ENCODE measurements at regions not wholly inside any gene's neighbourhood (a gene's known extent, or its start where the extent isn't known, plus 50 kb on each side); places are given as distances from the start of the nearest gene placed in this dataset.

- no peak for DNase-seq (ENCODE audit: low read depth)
- H3K4me3 ChIP-seq (ENCODE audit: low read depth, low read length) = no peak overlapping the region
- no peak for TF ChIP-seq POLR2A (IDR thresholded peaks at IDR 0.05; ENCODE audit: extremely low read depth, insufficient read length)
- TF ChIP-seq MAX (IDR thresholded peaks at IDR 0.05; ENCODE audit: low read depth, low read length) = no peak
- no peak for TF ChIP-seq MYC (IDR thresholded peaks at IDR 0.05; ENCODE audit: low read depth, low read length)
- TF ChIP-seq CTCF (IDR thresholded peaks at IDR 0.05; ENCODE audit: low read depth, low read length) = no peak
These were observed 243.1 kb downstream of the FGFR2 start for GRCh38 chr10:121355161-121355560.

- no peak for DNase-seq (ENCODE audit: low read depth)
- H3K4me3 ChIP-seq (ENCODE audit: low read depth, low read length) = no peak overlapping the region
- TF ChIP-seq CTCF (IDR thresholded peaks at IDR 0.05; ENCODE audit: low read depth, low read length) (no peak), POLR2A (IDR thresholded peaks at IDR 0.05; ENCODE audit: extremely low read depth, insufficient read length) (no peak), MYC (IDR thresholded peaks at IDR 0.05; ENCODE audit: low read depth, low read length) (no peak), MAX (IDR thresholded peaks at IDR 0.05; ENCODE audit: low read depth, low read length) (no peak)
These were observed 242.1 kb downstream of the FGFR2 start for GRCh38 chr10:121356183-121356582.

- no peak for TF ChIP-seq CTCF (IDR thresholded peaks at IDR 0.05; ENCODE audit: low read depth, low read length)
- no peak for TF ChIP-seq MYC (IDR thresholded peaks at IDR 0.05; ENCODE audit: low read depth, low read length)
- no peak for TF ChIP-seq POLR2A (IDR thresholded peaks at IDR 0.05; ENCODE audit: extremely low read depth, insufficient read length)
- no peak for TF ChIP-seq MAX (IDR thresholded peaks at IDR 0.05; ENCODE audit: low read depth, low read length)
- no peak overlapping the region for H3K4me3 ChIP-seq (ENCODE audit: low read depth, low read length)
- DNase-seq (ENCODE audit: low read depth) = no peak
These were observed 240.8 kb downstream of the FGFR2 start for GRCh38 chr10:121357401-121357800.

GRCh38 chr10:121362026-121362425 lies 236.2 kb downstream of the FGFR2 start:
- H3K4me3 ChIP-seq (ENCODE audit: low read depth, low read length) = no peak overlapping the region
- TF ChIP-seq MAX (IDR thresholded peaks at IDR 0.05; ENCODE audit: low read depth, low read length) (no peak), MYC (IDR thresholded peaks at IDR 0.05; ENCODE audit: low read depth, low read length) (no peak), POLR2A (IDR thresholded peaks at IDR 0.05; ENCODE audit: extremely low read depth, insufficient read length) (no peak), CTCF (IDR thresholded peaks at IDR 0.05; ENCODE audit: low read depth, low read length) (no peak)
- DNase-seq (ENCODE audit: low read depth) = no peak

GRCh38 chr10:121365566-121365965 lies 232.7 kb downstream of the FGFR2 start:
- no peak for DNase-seq (ENCODE audit: low read depth)
- TF ChIP-seq CTCF (IDR thresholded peaks at IDR 0.05; ENCODE audit: low read depth, low read length) (no peak), MYC (IDR thresholded peaks at IDR 0.05; ENCODE audit: low read depth, low read length) (no peak), POLR2A (IDR thresholded peaks at IDR 0.05; ENCODE audit: extremely low read depth, insufficient read length) (no peak), MAX (IDR thresholded peaks at IDR 0.05; ENCODE audit: low read depth, low read length) (no peak)
- H3K4me3 ChIP-seq (ENCODE audit: low read depth, low read length) = no peak overlapping the region
